ENCODE measurements at regions not wholly inside any gene's neighbourhood (a gene's known extent, or its start where the extent isn't known, plus 50 kb on each side); places are given as distances from the start of the nearest gene placed in this dataset.

DNA sequence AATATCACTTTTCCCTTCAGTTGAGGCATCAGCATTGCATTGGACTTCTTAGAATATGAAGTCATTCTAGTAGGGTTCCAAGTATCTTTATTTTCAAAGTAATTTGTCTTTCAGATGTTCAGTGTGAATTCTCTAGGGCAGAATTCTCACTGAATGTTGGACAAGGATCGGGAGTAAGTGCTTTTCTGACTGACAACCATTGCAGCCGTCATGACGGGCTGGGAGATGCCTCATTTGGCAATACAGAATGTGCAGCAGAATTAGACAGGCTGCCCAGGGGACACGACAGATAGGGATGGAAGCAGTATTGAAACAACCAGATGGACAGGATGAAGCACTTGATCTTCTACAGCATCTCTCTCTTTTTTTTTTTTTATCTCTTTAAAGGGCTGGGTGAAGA is 129.0 kb downstream of the ICE1 start (continued):
- no peak for TF ChIP-seq POU5F1 (IDR thresholded peaks at IDR 0.05; ENCODE audit: low read depth, low read length)
- no peak for TF ChIP-seq POLR2A (IDR thresholded peaks at IDR 0.05; ENCODE audit: control extremely low read depth in 1 of 2, low read depth in 2 of 2, low read length in 2 of 2)
- TF ChIP-seq TCF12 (IDR thresholded peaks at IDR 0.05; ENCODE audit: low read depth, low read length), result no peak
- TF ChIP-seq GABPA (IDR thresholded peaks at IDR 0.05; ENCODE audit: borderline replicate concordance, insufficient read depth, low read length), result no peak
- TF ChIP-seq SP1 (IDR thresholded peaks at IDR 0.05; ENCODE audit: low read depth, low read length), result no peak
- TF ChIP-seq HDAC6 (IDR thresholded peaks at IDR 0.05; ENCODE audit: low read depth, low read length), result no peak
- no peak for TF ChIP-seq SUZ12 (IDR thresholded peaks at IDR 0.05; ENCODE audit: low read length)
- no peak for TF ChIP-seq POLR2AphosphoS5 (IDR thresholded peaks at IDR 0.05; ENCODE audit: low read depth, low read length)

Data from H1 (cell line).